HEK293T (cell line): ENCODE measurements at regions not wholly inside any gene's neighbourhood (a gene's known extent, or its start where the extent isn't known, plus 50 kb on each side); places are given as distances from the start of the nearest gene placed in this dataset.

Experiments
- BHLHE40 ChIP-seq: fragments of 450-650 bp; IDR thresholded peaks from 2 replicates; pipeline ENCODE4 v1.6.1; 2016; ENCODE audit warnings: mild to moderate bottlenecking, moderate library complexity, borderline replicate concordance
- FOXK2 ChIP-seq: fragments of 450-650 bp; IDR thresholded peaks from 2 replicates; pipeline ENCODE4 v1.6.1; 2016; ENCODE audit warnings: mild to moderate bottlenecking
- LEF1 ChIP-seq: fragments of 450-650 bp; IDR thresholded peaks from 2 replicates; pipeline ENCODE4 v1.6.1; 2017; ENCODE audit warnings: mild to moderate bottlenecking, borderline replicate concordance
- PKNOX1 ChIP-seq: fragments of 450-650 bp; IDR thresholded peaks from 2 replicates; pipeline ENCODE4 v1.6.1; 2016
- TARDBP ChIP-seq: fragments of 450-650 bp; IDR thresholded peaks from 2 replicates; pipeline ENCODE4 v1.6.1; 2016
- ZNF384 ChIP-seq: fragments of 450-650 bp; IDR thresholded peaks from 2 replicates; pipeline ENCODE4 v1.6.1; 2016

- TF ChIP-seq TARDBP (no peak), LEF1 (no peak), ZNF384 (no peak), BHLHE40 (no peak), PKNOX1 (no peak), FOXK2 (no peak)
Measured at GRCh38 chrX:122087341-122087740, 1039.9 kb downstream of the GLUD2 start.
